Fibroblast of the conjunctiva (primary cell): ENCODE measurements at regions not wholly inside any gene's neighbourhood (a gene's known extent, or its start where the extent isn't known, plus 50 kb on each side); places are given as distances from the start of the nearest gene placed in this dataset.

Source experiments
- DNase-seq: peaks from one replicate; pipeline ENCODE4 v3.0.0-alpha.2; 2010; ENCODE audit warnings: low read depth

- no peak for DNase-seq
Measured at GRCh38 chr4:30875658-30876269, 155.6 kb downstream of the PCDH7 start.

- DNase-seq, result no peak
Measured at GRCh38 chr4:30879855-30880598, 159.9 kb downstream of the PCDH7 start.

- DNase-seq, result no peak
Measured at GRCh38 chr4:30881985-30882384, 161.8 kb downstream of the PCDH7 start.

- DNase-seq, result no peak
Measured at GRCh38 chr4:30882443-30882842, 162.3 kb downstream of the PCDH7 start.

GRCh38 chr4:30882995-30883675 lies 163.0 kb downstream of the PCDH7 start:
- no peak for DNase-seq

GRCh38 chr4:30901461-30902451 lies 181.6 kb downstream of the PCDH7 start:
- DNase-seq, result no peak

- no peak for DNase-seq
Measured at GRCh38 chr4:30903502-30904214, 183.5 kb downstream of the PCDH7 start.

GRCh38 chr4:30904215-30904555 lies 184.0 kb downstream of the PCDH7 start:
- DNase-seq, result no peak

- no peak for DNase-seq
Measured at GRCh38 chr4:30904588-30904987, 184.4 kb downstream of the PCDH7 start.

- DNase-seq, result no peak
Measured at GRCh38 chr4:30912098-30912714, 192.0 kb downstream of the PCDH7 start.

- DNase-seq, result no peak
Measured at GRCh38 chr4:30916337-30917274, 196.4 kb downstream of the PCDH7 start.

GRCh38 chr4:30917946-30918345 lies 197.8 kb downstream of the PCDH7 start:
- DNase-seq, result no peak

GRCh38 chr4:30919458-30919857 lies 199.3 kb downstream of the PCDH7 start:
- no peak for DNase-seq

- DNase-seq, result no peak
Measured at GRCh38 chr4:30920043-30920442, 199.9 kb downstream of the PCDH7 start.

- DNase-seq, result no peak
Measured at GRCh38 chr4:30922625-30923024, 202.5 kb downstream of the PCDH7 start.

- DNase-seq, result no peak
Measured at GRCh38 chr4:30924495-30924894, 204.3 kb downstream of the PCDH7 start.

- DNase-seq, result no peak
Measured at GRCh38 chr4:30929649-30930048, 209.5 kb downstream of the PCDH7 start.

- DNase-seq, result no peak
Measured at GRCh38 chr4:30930276-30930675, 210.1 kb downstream of the PCDH7 start.

GRCh38 chr4:30932581-30932980 lies 212.4 kb downstream of the PCDH7 start:
- no peak for DNase-seq

GRCh38 chr4:30939069-30939468 lies 218.9 kb downstream of the PCDH7 start:
- no peak for DNase-seq
